ENCODE measurements at regions not wholly inside any gene's neighbourhood (a gene's known extent, or its start where the extent isn't known, plus 50 kb on each side); places are given as distances from the start of the nearest gene placed in this dataset.
"Not testable (repeated sequence)": the region's sequence is repeated elsewhere in the genome, so short reads cannot be mapped to it uniquely, and the experiment has no call there.

DNA sequence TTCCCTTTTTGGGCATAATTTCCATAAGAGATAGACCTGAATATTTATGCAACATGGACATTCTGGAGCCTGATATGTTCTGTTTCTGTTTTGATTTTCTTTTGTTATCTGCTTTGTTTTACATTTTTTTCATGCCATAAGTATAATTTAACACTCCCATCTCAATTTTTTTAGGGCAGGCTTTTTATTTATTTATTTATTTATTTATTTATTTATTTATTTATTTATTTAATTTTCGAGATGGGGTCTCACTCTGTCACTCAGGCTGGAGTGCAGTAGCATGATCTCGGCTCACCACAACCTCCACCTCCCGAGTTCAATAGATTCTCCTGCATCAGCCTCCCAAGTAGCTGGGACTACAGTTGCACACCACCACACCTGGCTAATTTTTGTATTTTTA is 427.6 kb downstream of the ZNF804A start:
- TF ChIP-seq MAFK (IDR thresholded peaks at IDR 0.05; ENCODE audit: low read depth, low read length); POLR2A (IDR thresholded peaks at IDR 0.05; ENCODE audit: low read depth, low read length); CEBPB (IDR thresholded peaks at IDR 0.05; ENCODE audit: low read depth, low read length); SMC3 (IDR thresholded peaks at IDR 0.05; ENCODE audit: low read depth, low read length); RCOR1 (IDR thresholded peaks at IDR 0.05; ENCODE audit: insufficient replicate concordance, low read length); RFX5 (IDR thresholded peaks at IDR 0.05; ENCODE audit: low read depth, low read length); MAZ (IDR thresholded peaks at IDR 0.05; ENCODE audit: borderline replicate concordance, low read depth, low read length); CHD1 (IDR thresholded peaks at IDR 0.05; ENCODE audit: low read depth, low read length); MXI1 (IDR thresholded peaks at IDR 0.05; ENCODE audit: borderline replicate concordance, low read depth, low read length): not testable (repeated sequence)
- TF ChIP-seq, protein P1, sequence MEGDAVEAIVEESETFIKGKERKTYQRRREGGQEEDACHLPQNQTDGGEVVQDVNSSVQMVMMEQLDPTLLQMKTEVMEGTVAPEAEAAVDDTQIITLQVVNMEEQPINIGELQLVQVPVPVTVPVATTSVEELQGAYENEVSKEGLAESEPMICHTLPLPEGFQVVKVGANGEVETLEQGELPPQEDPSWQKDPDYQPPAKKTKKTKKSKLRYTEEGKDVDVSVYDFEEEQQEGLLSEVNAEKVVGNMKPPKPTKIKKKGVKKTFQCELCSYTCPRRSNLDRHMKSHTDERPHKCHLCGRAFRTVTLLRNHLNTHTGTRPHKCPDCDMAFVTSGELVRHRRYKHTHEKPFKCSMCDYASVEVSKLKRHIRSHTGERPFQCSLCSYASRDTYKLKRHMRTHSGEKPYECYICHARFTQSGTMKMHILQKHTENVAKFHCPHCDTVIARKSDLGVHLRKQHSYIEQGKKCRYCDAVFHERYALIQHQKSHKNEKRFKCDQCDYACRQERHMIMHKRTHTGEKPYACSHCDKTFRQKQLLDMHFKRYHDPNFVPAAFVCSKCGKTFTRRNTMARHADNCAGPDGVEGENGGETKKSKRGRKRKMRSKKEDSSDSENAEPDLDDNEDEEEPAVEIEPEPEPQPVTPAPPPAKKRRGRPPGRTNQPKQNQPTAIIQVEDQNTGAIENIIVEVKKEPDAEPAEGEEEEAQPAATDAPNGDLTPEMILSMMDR (conservative IDR thresholded peaks at IDR 0.05; ENCODE audit: low read depth, low read length), result not testable (repeated sequence)
- TF ChIP-seq, protein P2, sequence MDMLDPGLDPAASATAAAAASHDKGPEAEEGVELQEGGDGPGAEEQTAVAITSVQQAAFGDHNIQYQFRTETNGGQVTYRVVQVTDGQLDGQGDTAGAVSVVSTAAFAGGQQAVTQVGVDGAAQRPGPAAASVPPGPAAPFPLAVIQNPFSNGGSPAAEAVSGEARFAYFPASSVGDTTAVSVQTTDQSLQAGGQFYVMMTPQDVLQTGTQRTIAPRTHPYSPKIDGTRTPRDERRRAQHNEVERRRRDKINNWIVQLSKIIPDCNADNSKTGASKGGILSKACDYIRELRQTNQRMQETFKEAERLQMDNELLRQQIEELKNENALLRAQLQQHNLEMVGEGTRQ (IDR thresholded peaks at IDR 0.05; ENCODE audit: low read depth, low read length), result not testable (repeated sequence)

Measured in IMR-90 (cell line).